Loucy (cell line): ENCODE measurements at regions not wholly inside any gene's neighbourhood (a gene's known extent, or its start where the extent isn't known, plus 50 kb on each side); places are given as distances from the start of the nearest gene placed in this dataset.

Experiments used
- H2AFZ ChIP-seq: fragments of 200-600 bp; sonication (generic); 2 replicates; pipeline ENCODE4 v1.6.0; 2016; ENCODE audit warnings: antibody characterized with exemption, mild to moderate bottlenecking, low read length, moderate library complexity
- H3F3A ChIP-seq: fragments of 200-600 bp; 2 replicates; pipeline ENCODE4 v1.6.0; 2016; ENCODE audit warnings: antibody characterized with exemption, low read depth, mild to moderate bottlenecking
- H3K27me3 ChIP-seq: fragments of 200-600 bp; sonication (generic); 2 replicates; pipeline ENCODE4 v1.6.1; 2014; ENCODE audit warnings: low read length, mild to moderate bottlenecking; ENCODE audit not compliant: insufficient read depth, poor library complexity, severe bottlenecking
- H3K36me3 ChIP-seq: fragments of 200-600 bp; sonication (generic); 2 replicates; pipeline ENCODE4 v1.6.1; 2016; ENCODE audit warnings: low read length; ENCODE audit not compliant: insufficient read depth
- H3K4me1 ChIP-seq: fragments of 200-600 bp; sonication (generic); 2 replicates; pipeline ENCODE4 v1.5.1; 2014; ENCODE audit warnings: low read length, mild to moderate bottlenecking; ENCODE audit not compliant: insufficient read depth, poor library complexity, severe bottlenecking
- H3K4me2 ChIP-seq: fragments of 200-600 bp; sonication (generic); 2 replicates; pipeline ENCODE4 v1.6.0; 2014; ENCODE audit warnings: antibody characterized with exemption, low read length, low read depth, mild to moderate bottlenecking; ENCODE audit not compliant: poor library complexity, severe bottlenecking
- H3K4me3 ChIP-seq: fragments of 200-600 bp; sonication (generic); 2 replicates; pipeline ENCODE4 v1.5.1; 2014; ENCODE audit warnings: low read length, mild to moderate bottlenecking, mixed read lengths; ENCODE audit not compliant: poor library complexity, severe bottlenecking
- H3K79me2 ChIP-seq: fragments of 200-600 bp; sonication (generic); 2 replicates; pipeline ENCODE4 v1.6.1; 2014; ENCODE audit warnings: low read length; ENCODE audit not compliant: insufficient read depth
- H3K9ac ChIP-seq: fragments of 200-600 bp; sonication (generic); 2 replicates; pipeline ENCODE4 v1.6.0; 2014; ENCODE audit warnings: mild to moderate bottlenecking, low read depth, low read length, moderate library complexity; ENCODE audit not compliant: poor library complexity, severe bottlenecking
- H3K9me2 ChIP-seq: fragments of 200-600 bp; sonication (generic); replicated peaks from 2 replicates; pipeline ENCODE4 v1.6.1; 2016; ENCODE audit warnings: low read depth, low read length, mixed read lengths
- H3K9me3 ChIP-seq: fragments of 200-600 bp; sonication (generic); 2 replicates; pipeline ENCODE4 v1.6.1; 2014; ENCODE audit warnings: mild to moderate bottlenecking, antibody characterized with exemption, low read length, low read depth; ENCODE audit not compliant: insufficient read depth
- H4K20me1 ChIP-seq: fragments of 200-600 bp; sonication (generic); 2 replicates; pipeline ENCODE4 v1.6.0; 2014; ENCODE audit warnings: antibody characterized with exemption, low read length, mild to moderate bottlenecking; ENCODE audit not compliant: insufficient read depth, poor library complexity, severe bottlenecking
- EZH2phosphoT487 ChIP-seq: fragments of 200-600 bp; IDR thresholded peaks from 2 replicates; pipeline ENCODE4 v1.6.1; 2018; ENCODE audit warnings: antibody characterized with exemption, mild to moderate bottlenecking, moderate library complexity, borderline replicate concordance
- TF ChIP-seq, protein P1 (sequence below): fragments of 200-600 bp; sonication (generic); conservative IDR thresholded peaks from 2 replicates; pipeline ENCODE4 v1.5.1; 2014; ENCODE audit warnings: mild to moderate bottlenecking, antibody characterized with exemption, low read length

DNA sequence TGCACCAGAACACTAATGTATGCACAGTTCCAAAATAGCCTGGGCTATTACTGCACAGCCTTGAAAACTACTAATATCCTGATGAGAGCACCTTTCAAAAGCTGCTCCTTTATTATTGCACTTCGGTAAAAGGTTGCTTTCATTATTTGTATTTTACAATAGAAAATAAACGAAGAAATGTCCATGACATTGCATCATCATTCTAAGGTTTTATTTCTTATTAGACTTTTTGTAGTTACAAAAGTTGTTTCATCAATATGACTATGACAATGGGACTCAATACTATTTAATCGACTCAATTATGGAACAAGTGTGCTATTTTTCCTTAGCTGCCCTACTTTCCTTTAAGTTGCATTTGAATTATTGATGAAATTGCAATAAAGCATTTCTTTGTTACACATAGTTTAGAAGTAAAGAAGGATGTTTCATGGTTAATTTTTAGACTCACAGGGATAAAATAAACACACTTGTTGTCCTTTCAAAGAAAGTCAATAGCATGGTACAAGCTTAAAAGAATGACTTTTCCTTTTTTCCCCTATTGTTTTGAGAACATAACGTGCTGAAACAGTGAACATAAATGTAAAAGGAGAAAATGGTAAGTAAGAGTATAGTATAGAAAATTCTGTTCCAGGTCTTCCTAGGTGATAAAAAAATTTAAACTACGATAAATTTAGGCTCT is 407.6 kb downstream of the BCAT1 start:
- peaks cover 55% of the 10 kb centered on the region for H3K79me2 ChIP-seq
- no peaks in the 10 kb centered on the region for H3K9me2 ChIP-seq
- no peaks in the 10 kb centered on the region for H3K9me3 ChIP-seq
- peaks cover 25% of the 10 kb centered on the region for H3K4me1 ChIP-seq
- H3K4me2 ChIP-seq, result no peak overlapping the region
- no peak overlapping the region for H3K9ac ChIP-seq
- H3K4me3 ChIP-seq, result no peak overlapping the region
- no peaks in the 10 kb centered on the region for H4K20me1 ChIP-seq
- no peak for TF ChIP-seq EZH2phosphoT487
- TF ChIP-seq, protein P1, sequence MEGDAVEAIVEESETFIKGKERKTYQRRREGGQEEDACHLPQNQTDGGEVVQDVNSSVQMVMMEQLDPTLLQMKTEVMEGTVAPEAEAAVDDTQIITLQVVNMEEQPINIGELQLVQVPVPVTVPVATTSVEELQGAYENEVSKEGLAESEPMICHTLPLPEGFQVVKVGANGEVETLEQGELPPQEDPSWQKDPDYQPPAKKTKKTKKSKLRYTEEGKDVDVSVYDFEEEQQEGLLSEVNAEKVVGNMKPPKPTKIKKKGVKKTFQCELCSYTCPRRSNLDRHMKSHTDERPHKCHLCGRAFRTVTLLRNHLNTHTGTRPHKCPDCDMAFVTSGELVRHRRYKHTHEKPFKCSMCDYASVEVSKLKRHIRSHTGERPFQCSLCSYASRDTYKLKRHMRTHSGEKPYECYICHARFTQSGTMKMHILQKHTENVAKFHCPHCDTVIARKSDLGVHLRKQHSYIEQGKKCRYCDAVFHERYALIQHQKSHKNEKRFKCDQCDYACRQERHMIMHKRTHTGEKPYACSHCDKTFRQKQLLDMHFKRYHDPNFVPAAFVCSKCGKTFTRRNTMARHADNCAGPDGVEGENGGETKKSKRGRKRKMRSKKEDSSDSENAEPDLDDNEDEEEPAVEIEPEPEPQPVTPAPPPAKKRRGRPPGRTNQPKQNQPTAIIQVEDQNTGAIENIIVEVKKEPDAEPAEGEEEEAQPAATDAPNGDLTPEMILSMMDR, result no peak
- H2AFZ ChIP-seq, result no peak overlapping the region
- H3K36me3 ChIP-seq, result no peaks in the 10 kb centered on the region
- no peaks in the 10 kb centered on the region for H3F3A ChIP-seq
- H3K27me3 ChIP-seq, result no peaks in the 10 kb centered on the region

DNA sequence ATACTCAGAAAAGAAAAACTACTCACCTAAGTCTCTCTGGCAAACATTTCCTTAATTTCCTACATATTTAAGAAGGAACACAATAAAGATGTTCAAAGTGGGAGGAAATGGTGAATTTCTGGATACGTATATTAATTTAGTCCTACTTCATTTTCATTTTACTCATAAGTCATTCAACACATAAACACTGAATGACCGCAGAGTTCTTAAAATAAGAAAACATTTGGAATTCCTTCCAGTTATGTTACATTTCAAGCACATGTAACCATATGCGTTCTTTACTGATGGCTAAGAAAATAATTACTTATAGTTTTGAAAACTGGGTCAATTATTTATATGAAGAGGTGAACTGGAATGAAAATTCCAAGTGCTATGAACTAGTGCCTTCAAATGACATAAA is 409.3 kb downstream of the BCAT1 start:
- Histone ChIP-seq H3F3A (no peaks in the 10 kb centered on the region), H3K9ac (no peak overlapping the region), H3K4me3 (no peak overlapping the region), H3K9me3 (no peaks in the 10 kb centered on the region), H3K9me2 (no peaks in the 10 kb centered on the region), H3K36me3 (no peaks in the 10 kb centered on the region), H3K27me3 (no peaks in the 10 kb centered on the region), H2AFZ (no peak overlapping the region), H3K79me2 (peaks cover 47% of the 10 kb centered on the region), H3K4me1 (peaks cover 32% of the 10 kb centered on the region), H3K4me2 (no peak overlapping the region), H4K20me1 (no peaks in the 10 kb centered on the region)
- TF ChIP-seq, protein P1, result no peak
- TF ChIP-seq EZH2phosphoT487, result no peak

DNA sequence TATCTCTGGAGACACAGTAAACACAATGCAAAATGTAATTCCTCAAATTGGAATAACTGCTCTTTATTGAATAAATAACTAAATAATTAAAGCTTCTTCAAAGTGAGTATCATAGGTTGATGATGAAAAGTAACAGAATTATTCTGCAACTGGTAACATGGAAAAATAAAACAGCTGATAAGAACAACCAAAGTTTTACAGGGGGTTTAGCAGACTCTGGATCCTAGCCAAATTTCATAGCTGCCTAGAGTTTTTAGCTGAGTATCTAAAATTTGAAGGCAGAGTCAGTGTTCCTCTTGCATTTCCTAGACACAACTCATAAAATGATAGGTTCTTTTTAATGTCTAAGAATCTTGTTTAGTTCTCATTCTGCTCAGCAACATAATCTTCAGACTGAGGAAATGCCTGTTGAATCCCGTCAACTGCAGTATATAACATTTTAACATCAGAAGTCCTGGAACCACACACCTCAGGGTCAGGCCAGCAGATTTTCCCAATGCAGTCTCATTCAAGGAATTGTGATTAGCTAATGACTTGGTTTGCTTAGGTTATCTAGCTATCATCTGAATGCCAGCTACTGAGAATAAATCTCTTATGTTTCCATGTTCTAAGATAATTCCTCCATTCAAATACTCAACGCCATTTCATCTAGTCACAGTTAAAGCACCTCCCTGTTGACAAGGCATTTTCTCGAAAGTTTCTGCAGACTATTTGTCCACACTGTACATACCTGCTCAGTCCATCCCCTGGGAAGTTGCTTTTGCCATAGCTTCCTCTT is 411.6 kb downstream of the BCAT1 start:
- no peaks in the 10 kb centered on the region for H3K9me3 ChIP-seq
- no peak for TF ChIP-seq EZH2phosphoT487
- TF ChIP-seq, protein P1, result no peak
- no peaks in the 10 kb centered on the region for H3K36me3 ChIP-seq
- no peaks in the 10 kb centered on the region for H3F3A ChIP-seq
- H3K4me3 ChIP-seq, result no peak overlapping the region
- H3K9ac ChIP-seq, result no peak overlapping the region
- H3K9me2 ChIP-seq, result no peaks in the 10 kb centered on the region
- no peak overlapping the region for H2AFZ ChIP-seq
- H3K4me2 ChIP-seq, result peak overlapping the region; percentile 31
- no peaks in the 10 kb centered on the region for H3K27me3 ChIP-seq
- H4K20me1 ChIP-seq, result no peaks in the 10 kb centered on the region
- H3K4me1 ChIP-seq, result peaks cover 40% of the 10 kb centered on the region
- peaks cover 49% of the 10 kb centered on the region for H3K79me2 ChIP-seq
